GM19025 (cell line): ENCODE measurements at regions not wholly inside any gene's neighbourhood (a gene's known extent, or its start where the extent isn't known, plus 50 kb on each side); places are given as distances from the start of the nearest gene placed in this dataset.
"Not testable (repeated sequence)": the region's sequence is repeated elsewhere in the genome, so short reads cannot be mapped to it uniquely, and the experiment has no call there.

ENCODE experiments used
- ATAC-seq: cut with Tn5 transposase; IDR thresholded peaks from one replicate; pipeline ENCODE4 v1.9.1; 2021; ENCODE audit warnings: mild to moderate bottlenecking, low read depth, moderate library complexity; ENCODE audit not compliant: unreplicated experiment

- ATAC-seq = no peak
Measured at GRCh38 chr10:78462176-78462575, 428.5 kb downstream of the RPS24 start.

GRCh38 chr10:78462726-78463228 is 429.1 kb downstream of the RPS24 start:
- ATAC-seq = no peak

GRCh38 chr10:78464118-78464855 is 430.6 kb downstream of the RPS24 start:
- no peak for ATAC-seq

GRCh38 chr10:78464856-78465267 is 431.2 kb downstream of the RPS24 start:
- no peak for ATAC-seq

DNA sequence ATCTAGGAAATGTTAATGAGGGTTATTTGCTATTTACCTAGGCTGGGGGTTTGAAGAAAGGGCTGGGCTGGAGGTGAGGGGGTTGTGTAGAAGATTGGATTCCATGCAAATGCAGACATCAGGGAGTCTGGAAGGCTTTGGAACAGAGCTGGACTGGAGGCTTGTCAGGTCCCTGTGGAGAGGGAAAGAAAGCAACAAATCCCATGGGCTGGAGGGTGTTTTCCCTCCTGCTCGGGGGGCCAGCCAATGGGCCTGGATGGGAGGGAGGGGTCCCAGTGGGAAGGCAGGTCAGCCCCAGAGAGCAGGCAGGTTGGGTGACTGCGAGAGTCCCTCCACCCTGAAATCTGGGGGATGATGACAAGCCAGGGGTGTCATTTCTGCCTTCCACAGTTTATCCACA is 431.8 kb downstream of the RPS24 start:
- ATAC-seq = no peak

GRCh38 chr10:78467496-78468106 is 433.9 kb downstream of the RPS24 start:
- no peak for ATAC-seq

GRCh38 chr10:78468731-78469130 is 435.1 kb downstream of the RPS24 start:
- ATAC-seq = not testable (repeated sequence)

DNA sequence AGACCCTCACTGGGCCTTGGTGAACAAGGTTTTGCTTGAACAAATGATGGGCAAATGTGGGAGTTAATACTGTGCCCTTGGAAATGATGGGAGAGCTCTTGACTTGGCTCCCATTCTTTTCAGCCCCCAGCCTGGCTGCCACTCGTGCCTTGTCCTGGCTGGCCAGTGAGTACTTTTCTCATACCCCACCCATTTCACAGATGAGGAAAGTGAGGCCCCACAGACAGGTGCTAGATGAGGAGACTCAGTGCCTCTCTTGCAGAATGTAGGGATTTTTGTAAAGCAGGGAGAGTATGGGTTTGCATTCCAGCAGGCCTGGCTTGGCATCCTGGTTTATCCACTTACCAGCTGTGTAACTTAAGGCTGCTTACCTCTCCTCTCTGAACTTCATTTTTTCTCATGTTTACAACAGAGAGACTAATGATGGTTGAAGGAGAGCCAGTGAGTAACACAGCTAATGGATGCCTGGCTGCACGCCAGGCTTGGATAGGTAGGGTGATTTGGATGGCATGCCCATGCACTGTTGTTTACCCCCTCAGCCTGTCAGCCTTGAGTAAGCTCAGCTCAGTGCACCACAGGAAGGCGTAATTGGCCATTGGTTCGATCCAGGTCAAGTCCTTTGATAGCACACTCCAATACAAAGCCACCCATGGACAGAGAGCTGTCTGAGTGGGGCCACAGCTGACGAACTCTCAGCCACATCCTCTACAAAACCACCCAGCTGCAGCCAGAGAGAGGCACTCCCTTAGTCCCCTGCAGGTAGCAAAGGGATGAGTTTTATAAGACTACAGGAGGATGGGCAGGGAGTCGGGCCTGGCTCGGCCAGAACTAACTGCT is 436.8 kb downstream of the RPS24 start:
- no peak for ATAC-seq

- no peak for ATAC-seq
Measured at GRCh38 chr10:78471326-78471722, 437.7 kb downstream of the RPS24 start.

DNA sequence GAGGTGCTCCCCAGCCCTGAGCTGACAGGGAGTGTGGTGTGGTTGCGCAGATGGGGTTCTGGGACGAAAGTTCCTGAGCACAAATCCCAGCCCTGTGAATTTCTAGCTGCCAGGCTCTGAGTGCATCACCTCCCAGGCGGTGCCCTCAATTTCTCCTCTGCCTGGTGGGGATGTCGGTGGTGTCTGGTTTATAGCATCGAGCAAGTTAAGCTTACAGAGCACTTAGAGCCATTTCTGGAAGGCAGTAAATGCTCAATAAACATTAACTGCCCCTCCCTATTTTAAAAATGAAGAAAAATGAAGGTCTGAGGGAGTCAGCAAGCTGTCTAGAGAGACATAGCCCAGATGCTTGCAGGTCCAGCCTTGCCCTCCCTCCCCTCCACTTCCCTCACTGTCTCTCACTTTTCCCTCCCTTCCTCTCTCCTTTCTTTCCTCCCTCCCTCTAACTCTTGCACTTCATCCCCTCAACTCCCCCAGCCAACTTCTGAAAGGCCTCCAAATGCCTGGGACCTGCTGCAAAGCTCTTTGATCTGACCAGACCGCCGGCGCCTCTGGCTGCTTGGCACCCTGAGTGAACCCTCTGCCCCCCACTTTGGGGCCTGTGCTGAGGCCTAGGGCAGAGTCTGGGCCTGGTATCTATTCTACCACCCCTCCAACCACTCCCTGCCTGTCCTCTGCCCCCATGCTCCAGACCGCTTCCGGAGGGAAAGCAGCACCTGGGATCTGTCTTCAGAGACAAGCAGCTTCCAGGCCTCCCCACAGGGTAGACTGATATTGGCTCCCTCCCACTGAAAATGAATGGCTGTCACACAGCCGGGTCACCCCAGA is 438.3 kb downstream of the RPS24 start:
- ATAC-seq = no peak

- ATAC-seq = no peak
Measured at GRCh38 chr10:78472551-78472890, 438.9 kb downstream of the RPS24 start.

DNA sequence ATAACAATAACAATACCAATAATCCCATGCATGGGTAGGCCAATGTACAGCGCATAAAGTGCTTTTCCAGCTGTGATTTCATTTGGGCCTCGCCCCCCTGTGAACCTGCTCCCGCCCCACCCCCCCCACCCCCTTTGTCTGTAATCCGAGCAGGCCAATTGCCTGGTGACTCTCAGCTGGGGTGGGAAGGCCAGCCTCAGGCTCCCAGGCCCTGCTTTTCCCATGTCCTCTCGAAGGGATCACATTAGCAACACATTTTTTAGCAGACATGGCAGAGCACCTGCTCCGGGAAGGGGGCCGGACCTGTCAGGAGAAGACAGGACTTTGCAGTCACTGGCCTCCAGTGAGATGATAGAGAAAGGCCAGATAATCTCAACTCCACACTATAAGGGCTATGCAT is 439.3 kb downstream of the RPS24 start:
- no peak for ATAC-seq

DNA sequence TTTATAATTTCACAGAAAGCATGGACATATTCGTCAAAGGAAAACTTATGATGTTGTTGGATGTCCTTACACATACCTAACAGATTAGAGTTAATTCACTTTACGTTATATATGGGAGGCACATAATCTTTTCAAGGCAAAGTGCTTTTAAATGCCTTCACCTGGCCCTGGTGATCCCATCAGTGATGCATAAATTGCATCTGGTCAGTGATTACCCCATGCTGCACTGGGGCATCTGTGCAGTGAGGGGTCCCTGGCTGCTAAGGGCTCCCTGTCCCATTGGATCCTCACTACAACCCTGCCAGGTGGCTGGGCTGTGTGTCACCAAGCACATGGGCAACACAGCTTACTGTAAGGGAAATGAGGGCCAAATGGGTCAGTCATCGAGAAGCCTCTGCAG is 441.1 kb downstream of the RPS24 start:
- ATAC-seq = no peak

DNA sequence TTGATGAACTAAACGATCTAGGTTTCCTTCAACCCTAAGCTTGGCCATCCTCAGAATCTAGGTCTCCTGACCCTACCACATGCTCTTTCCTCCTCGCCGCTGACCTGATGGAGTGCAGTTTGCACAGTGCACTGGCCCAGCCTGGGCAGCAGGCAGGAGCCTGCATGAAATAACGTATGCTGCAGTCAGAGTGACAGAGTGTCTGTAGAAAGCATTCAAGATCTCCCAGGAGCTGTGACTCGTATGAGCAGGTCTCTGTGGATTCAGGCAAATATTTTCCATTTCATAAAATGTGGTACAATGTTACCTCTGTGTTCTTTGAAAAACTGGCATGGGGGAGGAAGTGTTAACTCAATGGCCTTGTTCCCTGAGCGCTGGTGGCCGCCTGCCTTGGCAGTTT is 441.8 kb downstream of the RPS24 start:
- no peak for ATAC-seq

DNA sequence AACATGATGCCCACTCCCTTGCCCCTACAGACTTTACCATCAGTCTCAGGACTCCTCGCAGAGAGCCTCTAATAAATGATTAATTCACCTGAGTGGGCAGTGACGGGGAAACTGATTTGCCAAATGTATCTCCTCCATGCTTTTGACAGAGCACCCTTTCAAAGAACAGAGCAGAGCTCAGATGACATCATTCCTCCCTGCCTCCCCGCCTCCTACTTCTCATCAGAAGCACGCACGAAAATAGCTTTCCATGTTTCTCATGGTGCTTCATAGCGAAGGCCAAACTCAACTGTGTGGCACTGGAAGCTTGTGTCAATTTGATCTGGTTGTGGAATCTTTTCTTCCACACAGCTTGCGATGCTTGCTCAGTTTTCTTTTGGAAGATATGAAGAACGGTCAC is 442.5 kb downstream of the RPS24 start:
- ATAC-seq = no peak

GRCh38 chr10:78476844-78477243 is 443.2 kb downstream of the RPS24 start:
- no peak for ATAC-seq

DNA sequence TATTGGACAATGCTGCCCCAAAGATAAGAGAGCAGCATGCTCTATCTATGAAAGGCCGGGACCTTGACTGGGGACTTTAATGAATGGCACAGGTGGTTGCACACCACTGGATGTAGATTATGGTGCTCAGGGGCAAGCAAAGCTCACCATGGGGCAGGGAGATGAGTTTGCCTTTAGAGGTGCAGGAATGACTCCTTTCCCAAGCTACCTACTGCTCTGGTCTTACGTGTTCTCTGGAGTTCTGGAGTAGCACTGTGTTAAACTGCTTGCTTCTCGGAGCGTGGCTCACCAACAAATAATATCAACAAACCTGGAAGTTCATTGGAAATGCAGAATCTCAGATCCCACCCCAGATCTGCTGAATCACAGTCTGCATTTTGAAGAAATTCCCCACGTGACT is 445.3 kb downstream of the RPS24 start:
- ATAC-seq = no peak

- ATAC-seq = no peak
Measured at GRCh38 chr10:78479467-78479866, 445.8 kb downstream of the RPS24 start.

- no peak for ATAC-seq
Measured at GRCh38 chr10:78481842-78482241, 448.2 kb downstream of the RPS24 start.

- no peak for ATAC-seq
Measured at GRCh38 chr10:78483641-78484040, 450.0 kb downstream of the RPS24 start.

GRCh38 chr10:78489034-78489433 is 455.4 kb downstream of the RPS24 start:
- no peak for ATAC-seq
